ENCODE measurements at regions not wholly inside any gene's neighbourhood (a gene's known extent, or its start where the extent isn't known, plus 50 kb on each side); places are given as distances from the start of the nearest gene placed in this dataset.

DNA sequence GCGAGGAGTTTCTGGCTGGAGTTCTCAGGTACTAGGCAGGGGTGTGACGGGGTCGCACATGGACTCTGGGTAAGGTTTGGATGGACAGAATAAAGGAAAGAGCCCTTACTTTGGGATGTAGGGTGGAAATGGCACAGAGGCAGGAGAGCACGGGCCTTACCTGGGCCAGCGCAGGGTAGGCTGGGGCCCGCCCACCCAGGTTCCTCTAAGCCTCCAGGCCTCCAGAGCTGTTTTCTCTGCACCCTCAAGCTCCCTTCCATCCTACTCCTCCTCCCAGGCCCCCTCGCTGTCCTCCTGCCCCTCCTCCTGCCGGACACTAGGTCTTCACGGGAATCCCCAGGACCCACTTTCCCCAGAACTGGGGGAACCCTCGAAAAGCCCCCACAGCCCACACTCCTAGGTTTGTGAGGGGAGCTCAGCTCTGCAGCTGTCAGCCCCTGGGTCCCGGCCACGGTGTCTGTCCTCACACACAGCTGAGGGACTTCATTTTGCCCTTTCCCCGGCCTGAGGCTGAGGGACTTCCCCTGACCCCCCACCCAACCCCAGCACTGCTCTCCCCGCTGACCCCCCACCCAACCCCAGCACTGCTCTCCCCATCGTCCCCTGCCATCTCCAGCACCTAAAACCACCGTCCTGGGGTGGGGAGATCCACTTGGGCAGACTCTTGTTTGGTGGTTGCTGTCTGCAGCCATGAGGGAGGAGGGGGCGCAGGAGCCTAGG, 53.0 kb upstream of the PCSK6 start:
- no peak overlapping the region for H3K27ac Mint-ChIP-seq
- H3K4me1 ChIP-seq (ENCODE audit: control insufficient read depth in 1 of 2, insufficient read depth in 2 of 2, low read length in 2 of 2), result no peaks in the 10 kb centered on the region
- peaks cover 0 to 10% (median 4%) of the 10 kb centered on the region in 7 donors for H3K9me3 Mint-ChIP-seq
- WGBS (ENCODE audit: insufficient coverage), result 84% methylated on average over 7 of the region's 17 CpGs
- no peaks in the 10 kb centered on the region for H3K36me3 ChIP-seq (replicated peaks in 1 of 2; ENCODE audit: control insufficient read depth in 1 of 2, insufficient read depth in 2 of 2, low read length in 2 of 2)
- H3K4me3 Mint-ChIP-seq, result no peak overlapping the region
- peaks cover 3% of the 10 kb centered on the region for H3K4me1 Mint-ChIP-seq
- no peak overlapping the region for H3K27ac ChIP-seq (ENCODE audit: low read depth in 1 of 2, low read length in 2 of 2)
- DNase-seq, result peak in 1 of 3 donors; percentile 24
- TF ChIP-seq, protein P1, sequence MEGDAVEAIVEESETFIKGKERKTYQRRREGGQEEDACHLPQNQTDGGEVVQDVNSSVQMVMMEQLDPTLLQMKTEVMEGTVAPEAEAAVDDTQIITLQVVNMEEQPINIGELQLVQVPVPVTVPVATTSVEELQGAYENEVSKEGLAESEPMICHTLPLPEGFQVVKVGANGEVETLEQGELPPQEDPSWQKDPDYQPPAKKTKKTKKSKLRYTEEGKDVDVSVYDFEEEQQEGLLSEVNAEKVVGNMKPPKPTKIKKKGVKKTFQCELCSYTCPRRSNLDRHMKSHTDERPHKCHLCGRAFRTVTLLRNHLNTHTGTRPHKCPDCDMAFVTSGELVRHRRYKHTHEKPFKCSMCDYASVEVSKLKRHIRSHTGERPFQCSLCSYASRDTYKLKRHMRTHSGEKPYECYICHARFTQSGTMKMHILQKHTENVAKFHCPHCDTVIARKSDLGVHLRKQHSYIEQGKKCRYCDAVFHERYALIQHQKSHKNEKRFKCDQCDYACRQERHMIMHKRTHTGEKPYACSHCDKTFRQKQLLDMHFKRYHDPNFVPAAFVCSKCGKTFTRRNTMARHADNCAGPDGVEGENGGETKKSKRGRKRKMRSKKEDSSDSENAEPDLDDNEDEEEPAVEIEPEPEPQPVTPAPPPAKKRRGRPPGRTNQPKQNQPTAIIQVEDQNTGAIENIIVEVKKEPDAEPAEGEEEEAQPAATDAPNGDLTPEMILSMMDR (IDR thresholded peaks at IDR 0.05), result no peak
- no peaks in the 10 kb centered on the region for H3K36me3 Mint-ChIP-seq
- peaks cover 0 to 4% of the 10 kb centered on the region in 2 donors for H3K27me3 ChIP-seq (ENCODE audit: control insufficient read depth in 2 of 2, insufficient read depth in 2 of 2, low read length in 2 of 2)
- intact Hi-C loops (cut with micrococcal nuclease), result no loop called here
- H3K4me2 ChIP-seq (replicated peaks; ENCODE audit: extremely low read depth, low read length, poor library complexity, severe bottlenecking), result no peak overlapping the region
- no peak overlapping the region for H3K4me3 ChIP-seq (replicated peaks in 1 of 3; ENCODE audit: low read depth in 2 of 3, low read length in 3 of 3)
- no peak overlapping the region for H2AFZ ChIP-seq (ENCODE audit: insufficient read depth, low read depth, low read length, poor library complexity, severe bottlenecking)
- H3K27me3 Mint-ChIP-seq (ENCODE audit: low read depth in 3 of 3), result peaks cover 2 to 12% (median 12%) of the 10 kb centered on the region in 3 donors
- H4K20me1 ChIP-seq (ENCODE audit: insufficient read depth, low read length), result no peaks in the 10 kb centered on the region
- no peaks in the 10 kb centered on the region for H3K9me3 ChIP-seq (replicated peaks in 1 of 2; ENCODE audit: control insufficient read depth in 1 of 2, insufficient read depth in 1 of 2, low read length in 2 of 2)
- no peaks in the 10 kb centered on the region for H3K79me2 ChIP-seq (ENCODE audit: insufficient read depth, low read length)
- H3K9ac ChIP-seq (ENCODE audit: insufficient read depth, low read length, poor library complexity, severe bottlenecking), result no peak overlapping the region

DNA sequence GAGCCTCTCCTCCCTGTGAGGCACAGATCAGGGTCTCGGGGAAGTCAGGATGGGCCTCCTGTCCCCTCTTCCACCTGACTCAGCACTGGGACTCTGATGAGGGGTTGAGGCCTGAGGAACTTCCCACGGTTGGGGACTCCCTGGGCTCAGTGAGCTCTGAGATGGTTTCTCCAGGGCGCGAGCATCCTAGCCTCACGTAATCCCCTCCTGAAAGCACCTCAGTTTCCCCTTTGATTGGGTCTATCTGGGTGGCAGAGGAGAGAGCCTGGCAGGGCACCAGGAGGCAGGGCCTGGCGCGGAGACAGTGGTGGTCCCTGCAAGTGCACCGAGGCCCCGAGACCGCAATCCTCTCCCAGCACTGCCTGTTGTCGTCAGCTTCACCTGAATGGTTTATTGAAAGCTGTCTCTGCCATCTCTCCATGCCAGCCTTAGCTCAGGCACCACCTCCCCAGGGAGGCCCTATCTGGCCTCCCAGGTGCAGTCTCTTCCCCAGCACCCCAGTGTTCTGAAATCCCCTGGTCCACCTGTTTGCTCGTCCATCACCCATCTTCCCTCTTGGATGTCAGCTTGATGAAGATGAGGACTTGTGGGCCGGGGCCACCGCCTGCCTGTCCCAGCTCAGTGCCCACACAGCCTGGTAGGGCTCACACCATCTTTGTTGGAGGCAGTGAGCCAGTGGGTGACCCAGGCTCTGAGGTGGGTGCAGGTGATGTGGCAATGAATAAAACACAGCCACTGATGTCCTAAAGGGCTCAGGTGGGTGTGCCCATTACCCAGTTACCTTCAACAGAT, 52.2 kb upstream of the PCSK6 start:
- H3K27me3 ChIP-seq (ENCODE audit: control insufficient read depth in 2 of 2, insufficient read depth in 2 of 2, low read length in 2 of 2), result peaks cover 0 to under 1% of the 10 kb centered on the region in 2 donors
- H3K4me3 ChIP-seq (replicated peaks in 1 of 3; ENCODE audit: low read depth in 2 of 3, low read length in 3 of 3), result no peak overlapping the region
- Mint-ChIP-seq H3K9me3 (peaks cover 0 to 8% (median 2%) of the 10 kb centered on the region in 7 donors), H3K4me1 (peaks cover 3% of the 10 kb centered on the region), H3K4me3 (no peak overlapping the region), H3K27ac (peak overlapping the region in 1 of 7 donors; percentile 36), H3K27me3 (ENCODE audit: low read depth in 3 of 3) (peaks cover 2 to 10% (median 8%) of the 10 kb centered on the region in 3 donors), H3K36me3 (no peaks in the 10 kb centered on the region)
- TF ChIP-seq, protein P1 (IDR thresholded peaks at IDR 0.05), result no peak
- no peak overlapping the region for H3K4me2 ChIP-seq (replicated peaks; ENCODE audit: extremely low read depth, low read length, poor library complexity, severe bottlenecking)
- DNase-seq, result no peak
- intact Hi-C loops (cut with micrococcal nuclease), result no loop called here
- H3K36me3 ChIP-seq (replicated peaks in 1 of 2; ENCODE audit: control insufficient read depth in 1 of 2, insufficient read depth in 2 of 2, low read length in 2 of 2), result no peaks in the 10 kb centered on the region
- H4K20me1 ChIP-seq (ENCODE audit: insufficient read depth, low read length), result no peaks in the 10 kb centered on the region
- H3K4me1 ChIP-seq (ENCODE audit: control insufficient read depth in 1 of 2, insufficient read depth in 2 of 2, low read length in 2 of 2), result no peaks in the 10 kb centered on the region
- 100% methylated on average over 4 of the region's 14 CpGs for WGBS (ENCODE audit: insufficient coverage)
- H3K9ac ChIP-seq (ENCODE audit: insufficient read depth, low read length, poor library complexity, severe bottlenecking), result no peak overlapping the region
- H3K27ac ChIP-seq (ENCODE audit: low read depth in 1 of 2, low read length in 2 of 2), result no peak overlapping the region
- H3K79me2 ChIP-seq (ENCODE audit: insufficient read depth, low read length), result no peaks in the 10 kb centered on the region
- H2AFZ ChIP-seq (ENCODE audit: insufficient read depth, low read depth, low read length, poor library complexity, severe bottlenecking), result no peak overlapping the region
- no peaks in the 10 kb centered on the region for H3K9me3 ChIP-seq (replicated peaks in 1 of 2; ENCODE audit: control insufficient read depth in 1 of 2, insufficient read depth in 1 of 2, low read length in 2 of 2)
